GM12878 (cell line): ENCODE measurements at regions not wholly inside any gene's neighbourhood (a gene's known extent, or its start where the extent isn't known, plus 50 kb on each side); places are given as distances from the start of the nearest gene placed in this dataset.

ENCODE experiments used
- ATAC-seq: fragments of 200-7000 bp; cut with Tn5 transposase; 3 replicates; pipeline ENCODE4 v1.9.1; 2020; ENCODE audit warnings: mild to moderate bottlenecking, moderate library complexity
- BruUV-seq: library from RNA; stranded (reverse); fragments of 400-500 nt; replicated peaks from 2 replicates; lab custom pipeline; 2021; lab: Mats Ljungman, UMichigan
- CTCF ChIA-PET: fragments of 300-600 bp; sonication (Branson Sonifier 250); formaldehyde crosslinking; extraction: SDS; loops from one replicate; lab custom pipeline; 2021; ENCODE audit warnings: inconsistent platforms; lab: Yijun Ruan, JAX
- POLR2A ChIA-PET: fragments of 350-600 bp; formaldehyde crosslinking; extraction: SDS; loops from one replicate; lab custom pipeline; 2021; ENCODE audit warnings: inconsistent platforms; lab: Charles Lee
- RAD21 ChIA-PET: fragments of 300-600 bp; sonication (Branson Sonifier 250); formaldehyde crosslinking; loops from one replicate; lab custom pipeline; 2023; ENCODE audit warnings: antibody characterized with exemption; ENCODE audit not compliant: unreplicated experiment; lab: Charles Lee
- SMC1A ChIA-PET: fragments of 300-600 bp; sonication (Branson Sonifier 250); formaldehyde crosslinking; loops from one replicate; lab custom pipeline; 2023; ENCODE audit not compliant: unreplicated experiment, uncharacterized antibody; lab: Charles Lee
- DNase-seq: peaks from one replicate; pipeline ENCODE4 v3.0.0-alpha.2; 2011; ENCODE audit warnings: low read depth, low spot score
- FAIRE-seq: peaks from 3 replicates; lab custom pipeline; 2011; peaks lifted over from hg19 to GRCh38; lab: Jason Lieb, UNC
- H2AFZ ChIP-seq: 2 replicates; pipeline ENCODE4 v1.6.0; 2011; ENCODE audit warnings: low read depth, low read length, control low read depth; ENCODE audit not compliant: control insufficient read depth
- H3K27ac ChIP-seq: 2 replicates; pipeline ENCODE4 v1.5.1; 2011; ENCODE audit warnings: control low read depth; ENCODE audit not compliant: control insufficient read depth, insufficient read depth
- H3K27me3 ChIP-seq, 2 experiments: replicated peaks in 1 of 2; 2 replicates each; pipeline versions ENCODE4 v1.6.0 to v1.6.1; 2011; ENCODE audit warnings: low read length in 1 of 2; ENCODE audit not compliant: control insufficient read depth in 2 of 2, insufficient read depth in 2 of 2
- H3K36me3 ChIP-seq, 2 experiments: 2 replicates each; pipeline ENCODE4 v1.5.1; 2011; ENCODE audit warnings: low read length in 1 of 2; ENCODE audit not compliant: control insufficient read depth in 2 of 2, insufficient read depth in 2 of 2
- H3K4me1 ChIP-seq: 2 replicates; pipeline ENCODE4 v1.6.1; 2011; ENCODE audit warnings: mild to moderate bottlenecking, low read length, moderate library complexity, mixed read lengths; ENCODE audit not compliant: control insufficient read depth, insufficient read depth
- H3K4me2 ChIP-seq: 2 replicates; pipeline ENCODE4 v1.6.0; 2011; ENCODE audit warnings: control low read depth; ENCODE audit not compliant: control insufficient read depth, insufficient read depth
- H3K4me3 ChIP-seq: fragments of 200-600 bp; sonication (generic); 2 replicates; pipeline ENCODE4 v1.5.1; 2016
- H3K79me2 ChIP-seq: 2 replicates; pipeline ENCODE4 v1.6.0; 2011; ENCODE audit warnings: low read length; ENCODE audit not compliant: control insufficient read depth, insufficient read depth
- H3K9ac ChIP-seq: 2 replicates; pipeline ENCODE4 v1.8.0; 2011; ENCODE audit warnings: low read length, control low read depth, mixed read lengths; ENCODE audit not compliant: control insufficient read depth, insufficient read depth
- H3K9me3 ChIP-seq: replicated peaks from 3 replicates; pipeline ENCODE4 v1.5.1; 2011; ENCODE audit warnings: mild to moderate bottlenecking, low read length; ENCODE audit not compliant: control insufficient read depth, insufficient read depth
- H4K20me1 ChIP-seq: 2 replicates; pipeline ENCODE4 v1.6.0; 2011; ENCODE audit not compliant: control insufficient read depth, insufficient read depth
- CHD1 ChIP-seq: IDR thresholded peaks from 2 replicates; pipeline ENCODE4 v1.6.1; 2012; ENCODE audit warnings: low read depth, low read length, improper control_type of control experiment
- CHD2 ChIP-seq: IDR thresholded peaks from 2 replicates; pipeline ENCODE4 v1.6.1; 2011; ENCODE audit warnings: low read depth, low read length, improper control_type of control experiment, borderline replicate concordance
- EED ChIP-seq: sonication (generic); IDR thresholded peaks from 2 replicates; pipeline ENCODE4 v1.6.1; 2016; ENCODE audit warnings: antibody characterized with exemption, low read depth
- EZH2 ChIP-seq: IDR thresholded peaks from 2 replicates; pipeline ENCODE4 v1.6.1; 2012; ENCODE audit warnings: low read depth, mild to moderate bottlenecking, control low read depth, inconsistent platforms, low read length, borderline replicate concordance; ENCODE audit not compliant: control insufficient read depth
- IKZF2 ChIP-seq, 2 experiments: fragments of 450-650 bp; IDR thresholded peaks; 2 replicates each; pipeline ENCODE4 v1.6.1; 2017; ENCODE audit warnings: mild to moderate bottlenecking in 2 of 2, moderate library complexity in 2 of 2
- PAX8 ChIP-seq: fragments of 450-650 bp; IDR thresholded peaks from 2 replicates; pipeline ENCODE4 v1.6.1; 2017; ENCODE audit warnings: mild to moderate bottlenecking, moderate library complexity
- RAD51 ChIP-seq: fragments of 450-650 bp; IDR thresholded peaks from 2 replicates; pipeline ENCODE4 v1.6.1; 2016; ENCODE audit warnings: moderate library complexity, mild to moderate bottlenecking, inconsistent platforms
- RELA ChIP-seq: fragments of 450-650 bp; IDR thresholded peaks from 2 replicates; pipeline ENCODE4 v1.8.0; 2014; ENCODE audit warnings: borderline replicate concordance; ENCODE audit not compliant: partially characterized antibody
- RUNX3 ChIP-seq: IDR thresholded peaks from 2 replicates; pipeline ENCODE4 v1.6.1; 2012; ENCODE audit warnings: low read length, inconsistent platforms
- TARDBP ChIP-seq: IDR thresholded peaks from 2 replicates; pipeline ENCODE4 v1.6.1; 2016; ENCODE audit warnings: borderline replicate concordance
- WGBS: methylation state at CpG from one replicate; pipeline ENCODE4 v1.1.6; 2016; ENCODE audit warnings: low lambda C conversion rate; ENCODE audit not compliant: insufficient replicate concordance, insufficient coverage; ENCODE audit errors: missing lambda C conversion rate; 5-methylcytosine and 5-hydroxymethylcytosine counted together
- in situ Hi-C: fragments of 300-500 bp; cut with MboI; formaldehyde crosslinking; loops from 9 replicates; pipeline ENCODE4 v1.14.3; 2018; ENCODE audit warnings: mixed read lengths
- intact Hi-C: fragments of 100-400 bp; cut with micrococcal nuclease; formaldehyde crosslinking; loops from one replicate; pipeline ENCODE4 v1.14.2; 2022; ENCODE audit not compliant: unreplicated experiment
- TF ChIP-seq, protein P1 (sequence below): IDR thresholded peaks from 2 replicates; pipeline ENCODE4 v1.6.1; 2012; ENCODE audit warnings: mild to moderate bottlenecking, low read depth, low read length
- TF ChIP-seq, protein P2 (sequence below): fragments of 450-650 bp; IDR thresholded peaks from 2 replicates; pipeline ENCODE4 v1.6.1; 2017; ENCODE audit warnings: mild to moderate bottlenecking
- TF ChIP-seq, protein P3 (sequence below), 3 experiments: IDR thresholded peaks in 2 of 3; conservative IDR thresholded peaks in 1 of 3; 2 replicates each; pipeline ENCODE4 v1.5.1; 2011; ENCODE audit warnings: low read depth in 3 of 3, low read length in 3 of 3, mild to moderate bottlenecking in 3 of 3, control low read depth in 2 of 3, moderate library complexity in 2 of 3, inconsistent platforms in 1 of 3, mixed read lengths in 1 of 3; ENCODE audit not compliant: control insufficient read depth in 2 of 3, insufficient read depth in 1 of 3; ENCODE audit errors: extremely low read depth in 1 of 3
- TF ChIP-seq, protein P4 (sequence below): fragments of 150-350 bp; IDR thresholded peaks from 2 replicates; pipeline ENCODE4 v1.6.1; 2014; ENCODE audit warnings: mild to moderate bottlenecking, low read depth, low read length
- TF ChIP-seq, protein P5 (sequence below): IDR thresholded peaks from 2 replicates; pipeline ENCODE4 v1.6.1; 2011; ENCODE audit warnings: borderline replicate concordance, low read depth, mild to moderate bottlenecking, moderate library complexity, mixed read lengths, low read length; ENCODE audit not compliant: insufficient read depth; ENCODE audit errors: extremely low read length

DNA sequence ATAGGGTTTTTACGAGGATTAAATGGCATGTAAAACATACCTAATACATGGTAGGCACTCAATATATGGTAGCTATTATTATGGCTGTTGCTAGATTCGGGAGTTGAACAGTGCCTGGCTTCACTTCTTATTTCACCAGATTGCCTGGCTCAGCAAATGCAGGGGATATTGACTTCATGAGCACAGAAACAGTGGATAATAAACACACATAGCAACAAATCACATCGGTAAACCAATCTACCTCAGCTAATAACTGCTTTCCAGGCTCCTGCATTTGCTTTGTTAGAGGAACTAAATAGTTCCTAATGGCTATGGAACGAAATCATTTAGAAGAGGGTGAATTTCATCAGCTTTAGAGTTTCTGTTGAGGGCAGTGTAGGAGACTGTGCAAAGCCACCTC lies 105.2 kb upstream of the TMCC3 start:
- DNase-seq: no peak
- H3K9ac ChIP-seq: no peak overlapping the region
- intact Hi-C loops (no loop called here), in situ Hi-C loops (no loop called here)
- no peak overlapping the region for H3K4me3 ChIP-seq
- no peak for FAIRE-seq
- ChIA-PET SMC1A (interaction anchor here (0.7 to 1.6 kb wide), 12 partner anchors 9 to 152 kb away, joined by 3 to 4 read pairs (median 3); no protein-coding TSS in a partner anchor), POLR2A (interaction anchor here (0.7 kb wide), 1 partner anchor 33 kb away, joined by 3 read pairs; no protein-coding TSS in a partner anchor), RAD21 (interaction anchor here (1.0 to 1.7 kb wide), 2 partner anchors 11 to 76 kb away, joined by 3 read pairs; no protein-coding TSS in a partner anchor), CTCF (interaction anchor here (0.8 to 1.3 kb wide), 6 partner anchors 8 to 135 kb away, joined by 3 to 8 read pairs (median 4); no protein-coding TSS in a partner anchor)
- no peaks in the 10 kb centered on the region for H3K27me3 ChIP-seq
- H3K79me2 ChIP-seq: peaks cover 11% of the 10 kb centered on the region
- no peak overlapping the region for H2AFZ ChIP-seq
- H3K27ac ChIP-seq: no peak overlapping the region
- no peaks in the 10 kb centered on the region for H4K20me1 ChIP-seq
- peaks cover 8 to 13% of the 10 kb centered on the region in 2 experiments for H3K36me3 ChIP-seq
- WGBS: 97% methylated on average over 4 of the region's 4 CpGs
- no peak overlapping the region for H3K4me2 ChIP-seq
- H3K4me1 ChIP-seq: no peaks in the 10 kb centered on the region
- ATAC-seq: no peak
- no peaks in the 10 kb centered on the region for H3K9me3 ChIP-seq
- no TSS peak for BruUV-seq
- TF ChIP-seq CHD2 (no peak), EED (no peak), TARDBP (no peak), RELA (no peak), PAX8 (no peak), RAD51 (no peak), RUNX3 (no peak), CHD1 (no peak), EZH2 (no peak), IKZF2 (IDR thresholded peaks at IDR 0.05) (no peak)
- TF ChIP-seq, protein P1, sequence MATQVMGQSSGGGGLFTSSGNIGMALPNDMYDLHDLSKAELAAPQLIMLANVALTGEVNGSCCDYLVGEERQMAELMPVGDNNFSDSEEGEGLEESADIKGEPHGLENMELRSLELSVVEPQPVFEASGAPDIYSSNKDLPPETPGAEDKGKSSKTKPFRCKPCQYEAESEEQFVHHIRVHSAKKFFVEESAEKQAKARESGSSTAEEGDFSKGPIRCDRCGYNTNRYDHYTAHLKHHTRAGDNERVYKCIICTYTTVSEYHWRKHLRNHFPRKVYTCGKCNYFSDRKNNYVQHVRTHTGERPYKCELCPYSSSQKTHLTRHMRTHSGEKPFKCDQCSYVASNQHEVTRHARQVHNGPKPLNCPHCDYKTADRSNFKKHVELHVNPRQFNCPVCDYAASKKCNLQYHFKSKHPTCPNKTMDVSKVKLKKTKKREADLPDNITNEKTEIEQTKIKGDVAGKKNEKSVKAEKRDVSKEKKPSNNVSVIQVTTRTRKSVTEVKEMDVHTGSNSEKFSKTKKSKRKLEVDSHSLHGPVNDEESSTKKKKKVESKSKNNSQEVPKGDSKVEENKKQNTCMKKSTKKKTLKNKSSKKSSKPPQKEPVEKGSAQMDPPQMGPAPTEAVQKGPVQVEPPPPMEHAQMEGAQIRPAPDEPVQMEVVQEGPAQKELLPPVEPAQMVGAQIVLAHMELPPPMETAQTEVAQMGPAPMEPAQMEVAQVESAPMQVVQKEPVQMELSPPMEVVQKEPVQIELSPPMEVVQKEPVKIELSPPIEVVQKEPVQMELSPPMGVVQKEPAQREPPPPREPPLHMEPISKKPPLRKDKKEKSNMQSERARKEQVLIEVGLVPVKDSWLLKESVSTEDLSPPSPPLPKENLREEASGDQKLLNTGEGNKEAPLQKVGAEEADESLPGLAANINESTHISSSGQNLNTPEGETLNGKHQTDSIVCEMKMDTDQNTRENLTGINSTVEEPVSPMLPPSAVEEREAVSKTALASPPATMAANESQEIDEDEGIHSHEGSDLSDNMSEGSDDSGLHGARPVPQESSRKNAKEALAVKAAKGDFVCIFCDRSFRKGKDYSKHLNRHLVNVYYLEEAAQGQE: no peak
- TF ChIP-seq, protein P2, sequence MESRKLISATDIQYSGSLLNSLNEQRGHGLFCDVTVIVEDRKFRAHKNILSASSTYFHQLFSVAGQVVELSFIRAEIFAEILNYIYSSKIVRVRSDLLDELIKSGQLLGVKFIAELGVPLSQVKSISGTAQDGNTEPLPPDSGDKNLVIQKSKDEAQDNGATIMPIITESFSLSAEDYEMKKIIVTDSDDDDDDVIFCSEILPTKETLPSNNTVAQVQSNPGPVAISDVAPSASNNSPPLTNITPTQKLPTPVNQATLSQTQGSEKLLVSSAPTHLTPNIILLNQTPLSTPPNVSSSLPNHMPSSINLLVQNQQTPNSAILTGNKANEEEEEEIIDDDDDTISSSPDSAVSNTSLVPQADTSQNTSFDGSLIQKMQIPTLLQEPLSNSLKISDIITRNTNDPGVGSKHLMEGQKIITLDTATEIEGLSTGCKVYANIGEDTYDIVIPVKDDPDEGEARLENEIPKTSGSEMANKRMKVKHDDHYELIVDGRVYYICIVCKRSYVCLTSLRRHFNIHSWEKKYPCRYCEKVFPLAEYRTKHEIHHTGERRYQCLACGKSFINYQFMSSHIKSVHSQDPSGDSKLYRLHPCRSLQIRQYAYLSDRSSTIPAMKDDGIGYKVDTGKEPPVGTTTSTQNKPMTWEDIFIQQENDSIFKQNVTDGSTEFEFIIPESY: no peak
- TF ChIP-seq, protein P3, sequence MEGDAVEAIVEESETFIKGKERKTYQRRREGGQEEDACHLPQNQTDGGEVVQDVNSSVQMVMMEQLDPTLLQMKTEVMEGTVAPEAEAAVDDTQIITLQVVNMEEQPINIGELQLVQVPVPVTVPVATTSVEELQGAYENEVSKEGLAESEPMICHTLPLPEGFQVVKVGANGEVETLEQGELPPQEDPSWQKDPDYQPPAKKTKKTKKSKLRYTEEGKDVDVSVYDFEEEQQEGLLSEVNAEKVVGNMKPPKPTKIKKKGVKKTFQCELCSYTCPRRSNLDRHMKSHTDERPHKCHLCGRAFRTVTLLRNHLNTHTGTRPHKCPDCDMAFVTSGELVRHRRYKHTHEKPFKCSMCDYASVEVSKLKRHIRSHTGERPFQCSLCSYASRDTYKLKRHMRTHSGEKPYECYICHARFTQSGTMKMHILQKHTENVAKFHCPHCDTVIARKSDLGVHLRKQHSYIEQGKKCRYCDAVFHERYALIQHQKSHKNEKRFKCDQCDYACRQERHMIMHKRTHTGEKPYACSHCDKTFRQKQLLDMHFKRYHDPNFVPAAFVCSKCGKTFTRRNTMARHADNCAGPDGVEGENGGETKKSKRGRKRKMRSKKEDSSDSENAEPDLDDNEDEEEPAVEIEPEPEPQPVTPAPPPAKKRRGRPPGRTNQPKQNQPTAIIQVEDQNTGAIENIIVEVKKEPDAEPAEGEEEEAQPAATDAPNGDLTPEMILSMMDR (IDR thresholded peaks at IDR 0.05 in 2 of 3, conservative IDR thresholded peaks at IDR 0.05 in 1 of 3; ENCODE audit: control insufficient read depth in 2 of 3, extremely low read depth in 1 of 3, insufficient read depth in 1 of 3, low read depth in 3 of 3, low read length in 3 of 3): no peak
- TF ChIP-seq, protein P4, sequence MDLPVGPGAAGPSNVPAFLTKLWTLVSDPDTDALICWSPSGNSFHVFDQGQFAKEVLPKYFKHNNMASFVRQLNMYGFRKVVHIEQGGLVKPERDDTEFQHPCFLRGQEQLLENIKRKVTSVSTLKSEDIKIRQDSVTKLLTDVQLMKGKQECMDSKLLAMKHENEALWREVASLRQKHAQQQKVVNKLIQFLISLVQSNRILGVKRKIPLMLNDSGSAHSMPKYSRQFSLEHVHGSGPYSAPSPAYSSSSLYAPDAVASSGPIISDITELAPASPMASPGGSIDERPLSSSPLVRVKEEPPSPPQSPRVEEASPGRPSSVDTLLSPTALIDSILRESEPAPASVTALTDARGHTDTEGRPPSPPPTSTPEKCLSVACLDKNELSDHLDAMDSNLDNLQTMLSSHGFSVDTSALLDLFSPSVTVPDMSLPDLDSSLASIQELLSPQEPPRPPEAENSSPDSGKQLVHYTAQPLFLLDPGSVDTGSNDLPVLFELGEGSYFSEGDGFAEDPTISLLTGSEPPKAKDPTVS: no peak
- TF ChIP-seq, protein P5, sequence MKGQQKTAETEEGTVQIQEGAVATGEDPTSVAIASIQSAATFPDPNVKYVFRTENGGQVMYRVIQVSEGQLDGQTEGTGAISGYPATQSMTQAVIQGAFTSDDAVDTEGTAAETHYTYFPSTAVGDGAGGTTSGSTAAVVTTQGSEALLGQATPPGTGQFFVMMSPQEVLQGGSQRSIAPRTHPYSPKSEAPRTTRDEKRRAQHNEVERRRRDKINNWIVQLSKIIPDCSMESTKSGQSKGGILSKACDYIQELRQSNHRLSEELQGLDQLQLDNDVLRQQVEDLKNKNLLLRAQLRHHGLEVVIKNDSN: no peak
